ENCODE measurements at regions not wholly inside any gene's neighbourhood (a gene's known extent, or its start where the extent isn't known, plus 50 kb on each side); places are given as distances from the start of the nearest gene placed in this dataset.

DNA sequence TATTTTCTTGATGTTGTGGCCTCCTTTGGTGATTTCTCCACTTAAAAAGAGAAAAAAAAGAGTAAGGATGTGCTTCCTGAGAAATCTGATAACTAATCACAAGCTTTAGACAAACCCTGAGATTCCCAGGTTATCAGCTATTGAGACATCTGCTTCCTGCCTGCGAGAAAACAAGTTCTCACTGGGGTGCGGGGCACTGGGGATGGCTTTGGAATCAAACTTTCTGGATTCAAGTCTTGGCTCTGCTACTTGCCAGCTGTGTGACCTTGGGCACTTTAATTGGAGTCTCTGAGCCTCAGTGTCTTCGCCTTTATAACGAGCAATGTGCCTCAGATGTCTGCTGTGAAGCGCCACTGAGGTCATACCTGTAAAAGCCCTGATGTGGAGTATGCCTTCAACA is 152.5 kb upstream of the NAV2 start:
- TF ChIP-seq POLR2A (IDR thresholded peaks at IDR 0.05): no peak
- TF ChIP-seq, protein P1, sequence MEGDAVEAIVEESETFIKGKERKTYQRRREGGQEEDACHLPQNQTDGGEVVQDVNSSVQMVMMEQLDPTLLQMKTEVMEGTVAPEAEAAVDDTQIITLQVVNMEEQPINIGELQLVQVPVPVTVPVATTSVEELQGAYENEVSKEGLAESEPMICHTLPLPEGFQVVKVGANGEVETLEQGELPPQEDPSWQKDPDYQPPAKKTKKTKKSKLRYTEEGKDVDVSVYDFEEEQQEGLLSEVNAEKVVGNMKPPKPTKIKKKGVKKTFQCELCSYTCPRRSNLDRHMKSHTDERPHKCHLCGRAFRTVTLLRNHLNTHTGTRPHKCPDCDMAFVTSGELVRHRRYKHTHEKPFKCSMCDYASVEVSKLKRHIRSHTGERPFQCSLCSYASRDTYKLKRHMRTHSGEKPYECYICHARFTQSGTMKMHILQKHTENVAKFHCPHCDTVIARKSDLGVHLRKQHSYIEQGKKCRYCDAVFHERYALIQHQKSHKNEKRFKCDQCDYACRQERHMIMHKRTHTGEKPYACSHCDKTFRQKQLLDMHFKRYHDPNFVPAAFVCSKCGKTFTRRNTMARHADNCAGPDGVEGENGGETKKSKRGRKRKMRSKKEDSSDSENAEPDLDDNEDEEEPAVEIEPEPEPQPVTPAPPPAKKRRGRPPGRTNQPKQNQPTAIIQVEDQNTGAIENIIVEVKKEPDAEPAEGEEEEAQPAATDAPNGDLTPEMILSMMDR (IDR thresholded peaks at IDR 0.05): no peak

Measured in esophagus squamous epithelium (tissue), 4 donors.